Neural crest cell (in vitro differentiated cells): ENCODE measurements at regions not wholly inside any gene's neighbourhood (a gene's known extent, or its start where the extent isn't known, plus 50 kb on each side); places are given as distances from the start of the nearest gene placed in this dataset.

Experiments used
- DNase-seq: peaks from one replicate; pipeline ENCODE4 v3.0.0; 2021; ENCODE audit warnings: low read depth, mixed read lengths, low spot score
- H3K27ac Mint-ChIP-seq: one replicate; pipeline ENCODE4 v1.8.0; 2021; ENCODE audit warnings: mild to moderate bottlenecking, mixed read lengths; ENCODE audit not compliant: unreplicated experiment
- H3K27me3 Mint-ChIP-seq: 2 replicates; pipeline ENCODE4 v1.8.0; 2021; ENCODE audit warnings: low read depth, mild to moderate bottlenecking, mixed read lengths
- H3K36me3 Mint-ChIP-seq: 2 replicates; pipeline ENCODE4 v1.8.0; 2021; ENCODE audit warnings: low read depth, mild to moderate bottlenecking, mixed read lengths
- H3K4me1 Mint-ChIP-seq: 2 replicates; pipeline ENCODE4 v1.8.0; 2021; ENCODE audit warnings: mixed read lengths
- H3K4me3 Mint-ChIP-seq: one replicate; pipeline ENCODE4 v1.8.0; 2021; ENCODE audit warnings: mild to moderate bottlenecking, mixed read lengths
- H3K9me3 Mint-ChIP-seq: 2 replicates; pipeline ENCODE4 v1.8.0; 2021; ENCODE audit warnings: mixed read lengths
- CTCF ChIP-seq: fragments of 200-600 bp; sonication (generic); conservative IDR thresholded peaks from 2 replicates; pipeline ENCODE4 v1.5.0; 2021; ENCODE audit warnings: antibody characterized with exemption, mild to moderate bottlenecking

- TF ChIP-seq CTCF: no peak
- Mint-ChIP-seq H3K27ac (no peak overlapping the region), H3K9me3 (peaks cover 6% of the 10 kb centered on the region), H3K4me1 (no peaks in the 10 kb centered on the region), H3K4me3 (no peak overlapping the region), H3K36me3 (peaks cover 2% of the 10 kb centered on the region), H3K27me3 (no peaks in the 10 kb centered on the region)
- DNase-seq: no peak
These were observed 288.4 kb upstream of the DPH6 start for GRCh38 chr15:35834216-35834830.

- H3K4me1 Mint-ChIP-seq: no peaks in the 10 kb centered on the region
- no peak for TF ChIP-seq CTCF
- H3K27me3 Mint-ChIP-seq: no peaks in the 10 kb centered on the region
These were observed 288.9 kb upstream of the DPH6 start for GRCh38 chr15:35834866-35835265.

GRCh38 chr15:35838424-35839111 lies 292.6 kb upstream of the DPH6 start:
- Mint-ChIP-seq H3K27ac (no peak overlapping the region), H3K27me3 (peaks cover 2% of the 10 kb centered on the region), H3K36me3 (no peaks in the 10 kb centered on the region), H3K9me3 (no peaks in the 10 kb centered on the region), H3K4me3 (no peak overlapping the region), H3K4me1 (no peaks in the 10 kb centered on the region)
- no peak for TF ChIP-seq CTCF
- no peak for DNase-seq

More at GRCh38 chr15:35834866-35835265, 288.9 kb upstream of the DPH6 start:
- DNase-seq: no peak
- Mint-ChIP-seq H3K27ac (no peak overlapping the region), H3K9me3 (peaks cover 6% of the 10 kb centered on the region), H3K36me3 (peaks cover 2% of the 10 kb centered on the region), H3K4me3 (no peak overlapping the region)

- H3K27me3 Mint-ChIP-seq: peaks cover 2% of the 10 kb centered on the region
- no peaks in the 10 kb centered on the region for H3K36me3 Mint-ChIP-seq
- TF ChIP-seq CTCF: no peak
- H3K27ac Mint-ChIP-seq: no peak overlapping the region
- no peak for DNase-seq
- no peaks in the 10 kb centered on the region for H3K4me1 Mint-ChIP-seq
- no peaks in the 10 kb centered on the region for H3K9me3 Mint-ChIP-seq
- no peak overlapping the region for H3K4me3 Mint-ChIP-seq
These were observed 296.7 kb upstream of the DPH6 start for GRCh38 chr15:35842631-35843030.

GRCh38 chr15:35843498-35843897 lies 297.5 kb upstream of the DPH6 start:
- H3K9me3 Mint-ChIP-seq: no peaks in the 10 kb centered on the region
- TF ChIP-seq CTCF: no peak

More at GRCh38 chr15:35843498-35843897, 297.5 kb upstream of the DPH6 start:
- H3K4me3 Mint-ChIP-seq: no peak overlapping the region
- H3K27me3 Mint-ChIP-seq: peaks cover 2% of the 10 kb centered on the region
- no peak for DNase-seq
- no peaks in the 10 kb centered on the region for H3K36me3 Mint-ChIP-seq
- H3K4me1 Mint-ChIP-seq: no peaks in the 10 kb centered on the region
- H3K27ac Mint-ChIP-seq: no peak overlapping the region
